GM19395 (cell line): ENCODE measurements at regions not wholly inside any gene's neighbourhood (a gene's known extent, or its start where the extent isn't known, plus 50 kb on each side); places are given as distances from the start of the nearest gene placed in this dataset.

Experiments
- ATAC-seq: cut with Tn5 transposase; IDR thresholded peaks from one replicate; pipeline ENCODE4 v1.9.1; 2021; ENCODE audit warnings: mild to moderate bottlenecking, moderate library complexity; ENCODE audit not compliant: unreplicated experiment

DNA sequence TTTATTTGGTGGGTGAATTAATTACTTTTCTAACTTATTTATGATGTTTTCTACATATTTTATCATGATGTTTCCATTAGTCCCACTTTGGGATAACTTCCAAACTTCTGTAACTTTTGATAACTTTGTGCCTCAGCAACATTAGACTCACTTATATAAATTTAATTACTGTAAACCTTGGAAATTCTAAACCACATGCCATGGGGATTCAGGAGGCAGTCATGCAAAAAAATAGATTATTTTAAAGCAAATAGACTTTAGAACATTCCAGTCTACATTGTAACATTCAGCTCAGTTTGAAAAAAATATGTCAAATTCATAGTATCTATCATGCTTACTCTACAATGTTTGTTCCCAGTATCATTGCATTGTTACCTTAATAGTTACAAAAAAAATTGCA, 728.5 kb upstream of the NRXN1 start:
- ATAC-seq, result no peak

DNA sequence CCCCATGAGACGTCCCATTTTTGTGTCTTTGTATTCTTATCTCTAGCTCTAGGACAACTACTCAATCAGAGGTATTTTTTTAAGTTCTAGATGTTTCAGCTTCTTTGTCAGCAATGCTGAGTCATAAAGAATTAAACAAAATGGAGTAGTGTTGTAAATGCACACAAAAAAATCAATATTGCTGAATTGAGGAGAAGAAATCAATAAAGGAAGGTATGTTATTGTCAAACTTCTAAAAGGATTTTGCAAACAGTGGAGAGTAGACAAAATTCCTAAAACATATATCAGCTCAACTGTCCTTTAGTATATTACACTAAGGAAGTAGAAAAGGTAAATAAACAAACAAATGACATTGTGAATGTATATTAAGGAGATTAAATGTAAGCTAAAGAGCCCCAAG, 726.1 kb upstream of the NRXN1 start:
- ATAC-seq, result no peak

DNA sequence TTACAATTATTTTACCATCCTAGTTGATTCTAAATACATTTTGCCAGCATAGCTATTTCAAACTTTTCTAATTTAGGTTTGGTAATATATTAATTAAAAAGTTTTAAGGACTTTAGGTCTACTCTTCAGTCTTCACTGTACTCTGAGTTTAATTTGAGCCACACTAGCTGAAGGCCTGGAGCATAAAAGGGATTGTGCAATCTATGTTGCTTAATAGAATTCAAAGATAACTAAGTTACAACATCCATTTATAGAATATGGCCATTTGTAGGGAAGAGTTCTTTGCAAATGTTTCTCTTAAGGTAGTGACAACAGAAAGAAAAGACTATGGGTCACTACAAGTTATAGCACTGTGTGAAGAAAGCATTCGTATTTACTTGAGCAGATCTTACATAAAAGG, 702.2 kb upstream of the NRXN1 start:
- no peak for ATAC-seq

DNA sequence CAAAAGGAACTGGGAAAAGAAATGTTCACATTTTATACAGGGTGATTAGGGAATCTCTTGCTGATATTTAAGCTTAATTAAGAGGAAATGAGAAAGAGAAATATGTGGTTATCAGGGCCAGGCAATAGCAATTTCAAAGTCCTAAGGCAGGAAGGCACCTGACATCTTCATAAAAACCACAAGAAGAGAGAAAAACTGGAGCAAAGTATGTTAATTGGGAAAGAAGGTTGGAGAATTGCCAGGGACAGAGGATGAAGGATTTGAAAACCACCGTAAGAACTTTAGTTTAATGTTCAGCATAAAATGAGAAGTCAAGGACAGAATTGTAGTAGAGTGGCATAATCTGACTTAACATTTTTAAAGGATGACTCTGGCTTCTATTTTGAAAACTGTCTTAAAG, 691.8 kb upstream of the NRXN1 start:
- ATAC-seq, result no peak

DNA sequence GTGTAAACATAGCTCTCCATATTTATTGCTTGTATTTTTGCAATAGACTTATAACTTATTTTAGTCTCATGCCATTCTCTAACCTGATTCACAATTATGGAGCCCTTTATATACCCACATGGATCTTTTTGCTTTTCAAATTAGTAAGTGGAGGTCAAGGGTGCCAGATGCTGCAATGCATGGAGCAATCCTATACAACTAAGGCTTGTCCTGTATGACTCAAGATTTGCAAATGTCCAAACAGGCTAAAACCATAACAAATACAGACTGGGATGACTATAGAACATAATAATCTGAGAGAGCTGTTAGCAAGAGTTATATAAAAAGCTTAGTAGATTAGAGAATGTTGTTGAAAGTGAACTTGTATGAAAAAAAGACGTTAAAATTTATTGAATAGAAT, 690.4 kb upstream of the NRXN1 start:
- no peak for ATAC-seq

DNA sequence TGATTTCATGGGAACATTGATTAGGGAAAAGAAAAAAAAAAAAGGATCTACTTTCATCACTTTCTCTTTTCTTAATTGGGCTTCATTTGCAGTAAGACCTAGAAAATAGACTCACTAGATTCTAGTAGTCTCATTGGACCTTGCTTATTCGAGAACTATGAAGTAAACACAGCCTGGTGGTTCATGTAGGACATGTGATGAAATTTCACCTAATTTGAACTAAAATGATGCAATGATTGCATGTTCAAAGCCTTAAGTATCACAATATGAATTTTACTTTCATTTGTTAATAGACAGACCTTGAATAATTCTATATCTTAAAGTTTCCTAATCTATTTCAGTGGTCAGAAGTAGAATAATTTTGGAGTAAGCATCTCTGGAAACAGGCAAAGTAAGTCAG, 688.9 kb upstream of the NRXN1 start:
- no peak for ATAC-seq

DNA sequence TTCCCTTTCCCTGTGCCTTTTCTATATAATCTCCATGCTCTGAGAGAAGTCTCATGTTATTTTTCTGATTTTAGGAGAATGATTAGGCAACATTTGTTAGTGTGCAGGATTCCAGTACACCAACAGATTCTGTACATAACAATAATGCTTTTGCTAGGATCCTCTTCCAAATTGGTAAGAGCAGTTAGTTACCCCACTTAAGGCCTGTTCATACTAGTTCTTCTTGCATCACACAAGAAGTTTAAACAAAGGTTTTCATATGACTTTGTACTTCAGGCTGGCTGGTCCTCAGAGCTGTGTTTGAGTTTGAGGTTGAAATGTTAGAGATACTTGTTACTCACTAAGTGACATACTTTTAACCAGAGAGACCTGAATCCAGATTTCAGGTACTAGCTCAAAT, 686.9 kb upstream of the NRXN1 start:
- ATAC-seq, result no peak

DNA sequence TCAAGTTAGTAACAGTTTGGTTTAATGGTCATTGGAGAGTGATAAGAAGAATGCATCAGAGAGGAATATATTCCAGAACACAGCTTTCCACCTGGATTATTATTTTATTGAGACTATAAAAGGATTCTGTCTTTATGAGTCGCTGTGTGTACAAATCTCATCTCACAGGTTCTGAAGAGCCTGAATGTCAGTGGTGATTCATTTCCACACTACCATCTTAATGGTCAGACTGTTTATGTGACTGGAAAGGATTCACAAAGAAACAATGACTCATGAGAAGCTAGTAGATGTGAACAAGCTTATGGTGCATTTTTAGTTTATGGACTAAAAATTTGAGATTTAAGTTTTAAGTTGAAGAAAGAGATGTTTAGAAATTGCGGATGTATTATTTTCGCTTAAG, 685.4 kb upstream of the NRXN1 start:
- no peak for ATAC-seq

DNA sequence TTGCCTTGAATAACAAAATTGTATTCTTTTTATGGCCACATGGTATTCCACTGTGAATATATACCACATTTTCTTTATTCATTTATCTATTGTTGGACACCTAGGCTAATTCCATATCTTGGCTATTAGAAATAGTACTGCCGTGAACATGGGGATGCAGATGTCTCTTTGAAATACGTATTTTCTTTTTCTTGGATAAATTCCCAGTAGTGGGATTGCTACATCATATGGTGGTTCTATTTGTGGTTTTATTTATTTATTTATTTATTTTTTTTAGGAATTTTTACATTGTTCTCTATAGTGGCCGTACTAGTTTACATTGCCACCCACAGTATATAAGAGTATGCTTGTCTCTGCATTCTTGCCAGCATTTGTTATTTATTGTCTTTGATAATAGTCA, 679.8 kb upstream of the NRXN1 start:
- no peak for ATAC-seq

DNA sequence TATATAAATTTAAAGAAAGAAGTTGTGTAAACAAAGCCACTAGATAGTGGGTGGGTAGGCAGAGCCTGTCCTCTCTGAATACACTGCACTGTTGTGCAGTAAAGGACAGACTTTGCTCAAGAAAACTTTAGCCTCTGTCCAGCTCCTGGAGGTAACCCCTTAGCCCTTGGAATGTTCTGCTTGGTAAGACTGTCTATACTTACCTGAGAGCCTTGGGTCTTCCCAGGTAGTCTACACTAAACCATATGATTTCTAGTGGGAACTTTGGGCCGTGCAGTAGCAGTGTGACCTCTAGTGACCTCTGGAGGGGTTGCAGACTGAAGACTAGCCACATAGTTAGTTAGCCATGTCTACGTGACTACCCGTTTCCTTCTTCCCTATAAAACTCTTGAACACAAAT, 678.3 kb upstream of the NRXN1 start:
- ATAC-seq, result no peak

DNA sequence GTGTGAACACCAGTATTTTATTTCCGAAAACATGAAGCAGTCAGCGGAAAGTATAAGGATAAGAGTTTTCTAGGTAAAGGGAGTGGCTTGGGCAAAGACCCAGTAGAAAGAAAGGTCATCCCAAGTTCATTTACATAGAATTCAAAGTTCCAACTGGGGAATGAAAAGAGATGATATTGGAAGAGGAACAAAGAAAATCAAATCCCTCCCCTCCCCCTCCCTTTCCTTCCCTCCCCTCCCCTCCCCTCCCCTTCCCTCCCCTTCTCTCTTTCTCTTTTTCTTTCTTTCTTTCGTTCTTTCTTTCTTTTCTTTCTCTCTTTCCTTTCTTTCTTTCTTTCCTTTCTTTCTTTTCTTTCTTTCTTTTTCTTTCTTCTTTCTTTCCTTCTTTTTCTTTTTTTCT, 675.7 kb upstream of the NRXN1 start:
- ATAC-seq, result no peak

DNA sequence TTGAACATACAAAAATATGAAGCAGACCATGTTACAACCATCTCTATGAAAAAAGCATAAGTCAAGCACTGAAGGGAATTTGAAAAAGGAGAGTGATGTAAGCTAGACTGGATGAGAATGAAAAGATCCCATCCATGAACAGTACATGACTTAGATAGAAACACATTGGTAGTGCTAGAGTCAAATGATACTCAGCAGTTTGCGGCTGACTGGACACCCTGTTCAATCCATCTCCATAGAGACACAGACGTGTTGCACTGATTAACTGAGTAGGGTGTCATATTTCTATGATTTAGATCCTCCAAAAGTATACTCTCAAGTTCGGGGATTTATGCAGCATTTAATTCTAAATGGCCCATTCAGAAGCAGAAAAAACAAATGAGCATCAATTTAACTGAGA, 674.3 kb upstream of the NRXN1 start:
- ATAC-seq, result no peak

DNA sequence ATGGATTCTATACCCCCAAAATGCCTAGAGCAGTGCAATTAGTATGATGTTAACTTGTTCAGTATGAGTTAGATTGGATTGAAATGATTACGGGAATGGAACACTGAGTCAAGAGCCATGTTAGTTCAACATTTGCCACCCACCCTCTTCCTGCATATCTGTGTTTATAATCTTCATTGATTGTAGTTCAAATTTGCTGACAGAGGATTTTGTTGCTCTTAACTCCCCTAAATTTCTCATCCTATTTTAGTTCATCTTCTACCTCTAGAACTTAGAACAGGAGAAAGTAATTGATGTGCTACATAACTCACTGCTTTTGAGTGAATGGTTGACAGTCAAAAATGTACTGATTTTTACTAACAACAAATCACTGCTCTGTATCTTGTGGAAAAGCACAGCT, 673.5 kb upstream of the NRXN1 start:
- ATAC-seq, result no peak

DNA sequence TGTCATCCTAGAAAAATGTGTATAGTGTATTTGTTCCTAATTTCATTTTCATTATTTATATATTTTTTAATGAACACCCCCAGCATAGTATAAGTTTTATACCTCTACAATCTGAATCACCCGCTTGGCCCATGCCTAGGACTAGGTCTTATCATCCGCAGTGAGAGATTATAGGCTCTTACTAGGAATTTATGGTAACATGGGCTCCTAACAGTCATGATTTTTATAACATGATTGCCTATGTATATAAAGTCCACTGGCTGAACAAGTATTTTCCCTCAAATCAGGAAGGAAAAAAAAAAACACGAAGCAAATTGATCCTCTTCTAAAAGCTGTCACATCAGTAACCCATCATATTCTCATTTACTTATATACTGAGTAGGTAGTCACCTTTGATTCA, 666.1 kb upstream of the NRXN1 start:
- no peak for ATAC-seq

DNA sequence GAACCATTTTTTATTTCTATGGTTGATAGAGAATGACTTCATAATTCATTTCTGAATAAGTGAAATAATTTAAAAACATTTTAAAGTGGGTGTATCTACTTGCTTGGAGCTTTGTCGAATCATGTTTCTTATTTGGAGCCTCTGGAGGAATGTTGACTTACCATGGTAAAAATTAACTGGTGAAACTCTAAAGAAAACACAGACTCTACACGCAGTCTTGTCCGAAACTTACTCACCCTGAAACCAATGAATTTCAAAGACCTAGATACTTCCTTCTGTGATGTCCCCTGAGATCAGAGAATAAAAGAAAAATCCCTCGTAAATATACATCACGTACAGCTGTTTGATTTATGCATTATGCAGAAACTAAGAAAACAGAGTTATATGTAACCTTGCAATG, 665.2 kb upstream of the NRXN1 start:
- ATAC-seq, result no peak

DNA sequence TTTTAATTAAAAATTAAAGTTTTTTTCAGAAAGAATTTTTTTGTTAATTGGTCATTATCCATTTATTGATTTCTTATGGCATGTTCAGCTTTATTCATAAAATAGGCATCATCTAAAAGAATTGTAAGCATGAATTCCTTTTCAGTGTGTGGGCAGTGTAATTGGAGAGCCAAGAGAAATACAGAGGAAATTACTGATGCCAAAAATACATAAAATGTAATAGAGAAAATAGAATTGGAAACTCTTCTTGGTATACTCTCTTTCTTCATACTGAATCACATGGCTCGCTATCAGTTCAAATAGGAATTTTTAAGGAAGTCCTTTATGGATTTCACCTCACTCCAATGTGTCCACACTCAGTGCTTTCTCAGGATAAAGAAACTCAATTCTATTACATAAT, 663.6 kb upstream of the NRXN1 start:
- no peak for ATAC-seq

DNA sequence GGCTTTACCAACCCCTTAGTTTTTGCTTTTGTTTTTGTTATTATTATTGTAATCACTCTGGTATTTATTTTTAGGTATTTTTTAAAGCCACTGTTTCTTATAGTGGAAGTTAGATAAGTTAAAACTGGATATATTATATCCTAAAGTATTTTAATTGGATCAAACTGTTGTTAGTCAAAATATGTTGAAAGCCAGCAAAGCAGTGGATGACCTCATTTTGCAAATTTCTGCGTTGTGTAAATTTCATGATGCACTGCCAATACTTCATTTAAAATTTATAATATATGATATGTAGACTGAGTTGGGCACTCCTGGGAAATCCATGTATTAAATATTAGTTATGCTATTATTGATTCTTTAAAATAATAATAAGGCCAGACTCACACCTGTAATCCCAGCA, 661.7 kb upstream of the NRXN1 start:
- ATAC-seq, result no peak

DNA sequence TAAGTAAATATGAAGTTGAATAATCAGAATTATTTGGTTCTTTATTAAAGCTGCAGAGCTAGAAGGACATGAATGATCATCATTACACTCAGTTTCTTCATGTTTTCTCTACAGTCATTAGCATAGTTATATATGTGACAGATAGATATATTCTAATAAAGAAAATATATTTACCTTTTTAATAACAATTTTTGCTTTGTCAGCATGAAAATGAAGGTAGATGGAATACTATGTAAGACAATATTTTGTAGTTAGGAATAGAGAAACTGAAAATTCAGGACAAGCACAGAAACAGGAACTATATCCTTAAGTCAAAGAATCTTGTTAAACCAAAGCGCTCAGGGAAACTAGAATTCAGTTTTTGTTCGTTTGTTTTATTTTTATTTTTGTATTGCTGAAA, 649.9 kb upstream of the NRXN1 start:
- no peak for ATAC-seq

DNA sequence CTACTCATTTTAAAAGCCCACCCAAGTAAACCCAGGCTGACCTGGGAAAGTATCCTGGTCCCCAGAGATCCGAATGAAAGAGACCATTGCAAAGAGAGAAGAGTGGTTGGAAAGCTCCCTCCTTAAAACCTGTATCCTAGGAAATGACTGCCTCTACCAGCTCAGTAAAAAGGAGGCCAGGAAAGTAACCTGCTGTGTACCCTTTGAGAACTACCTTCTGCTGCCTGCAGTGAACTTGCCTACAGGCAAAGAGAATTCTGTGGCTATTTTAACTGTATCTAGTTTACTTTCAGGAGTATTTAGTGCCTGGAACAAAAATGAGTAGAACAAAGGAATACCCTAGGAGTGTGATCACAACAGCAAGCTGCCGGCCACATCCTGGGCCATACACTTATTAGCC, 641.7 kb upstream of the NRXN1 start:
- no peak for ATAC-seq

DNA sequence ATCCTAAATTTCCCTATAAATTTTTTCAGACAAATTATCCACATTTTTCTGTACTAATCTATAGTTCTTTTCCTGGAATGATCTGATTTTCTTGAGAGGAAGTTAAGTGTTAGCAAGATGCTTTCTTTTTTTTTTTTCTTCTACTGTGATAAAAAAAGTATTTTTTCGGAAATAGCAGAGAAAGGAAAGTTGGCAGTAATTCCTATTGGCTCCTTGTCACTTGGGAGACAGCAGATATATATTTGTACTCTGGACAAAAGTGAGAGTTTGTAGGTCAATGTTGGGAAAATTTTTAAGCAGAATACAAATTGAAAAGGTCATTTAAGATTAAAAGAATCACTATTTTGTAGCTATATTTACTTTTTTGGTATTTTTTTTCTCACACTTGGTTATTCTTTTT, 635.7 kb upstream of the NRXN1 start:
- ATAC-seq, result no peak

DNA sequence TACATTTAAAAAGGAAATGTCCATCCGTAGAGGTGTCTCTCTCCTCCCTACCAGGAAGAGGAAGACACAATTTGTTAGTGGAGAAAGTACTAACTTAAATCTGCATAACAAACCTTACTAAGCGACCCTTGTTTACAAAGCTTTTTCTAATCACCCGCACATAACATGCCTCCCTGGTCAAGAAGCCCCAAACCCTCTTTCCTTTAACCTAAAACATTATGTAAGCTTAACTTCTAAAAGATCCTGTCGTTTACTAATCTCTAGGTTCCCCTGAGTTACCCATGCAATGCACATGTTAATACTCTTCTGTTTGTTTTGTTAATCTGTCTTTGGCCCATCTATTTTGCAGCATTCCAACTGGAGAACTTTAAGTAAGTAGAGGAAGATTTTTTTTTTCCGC, 630.3 kb upstream of the NRXN1 start:
- no peak for ATAC-seq

DNA sequence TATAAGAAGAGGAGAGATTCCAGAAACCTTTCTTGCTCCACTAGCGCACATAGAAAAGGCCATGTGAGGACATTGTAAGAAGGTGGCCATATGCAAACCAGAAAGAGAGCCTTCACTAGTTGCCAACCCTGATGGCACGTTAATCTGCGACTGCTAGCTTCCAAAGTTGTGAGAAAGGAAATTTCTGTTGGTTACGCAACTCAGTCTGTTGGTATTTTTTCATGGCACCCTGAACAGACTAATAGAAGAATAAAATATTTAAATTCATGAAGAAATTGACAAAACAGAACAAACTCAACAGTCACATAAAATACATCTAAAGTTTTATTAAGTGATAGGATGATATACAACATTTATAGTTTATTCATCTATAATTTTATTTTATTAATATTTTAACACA, 625.9 kb upstream of the NRXN1 start:
- ATAC-seq, result no peak

DNA sequence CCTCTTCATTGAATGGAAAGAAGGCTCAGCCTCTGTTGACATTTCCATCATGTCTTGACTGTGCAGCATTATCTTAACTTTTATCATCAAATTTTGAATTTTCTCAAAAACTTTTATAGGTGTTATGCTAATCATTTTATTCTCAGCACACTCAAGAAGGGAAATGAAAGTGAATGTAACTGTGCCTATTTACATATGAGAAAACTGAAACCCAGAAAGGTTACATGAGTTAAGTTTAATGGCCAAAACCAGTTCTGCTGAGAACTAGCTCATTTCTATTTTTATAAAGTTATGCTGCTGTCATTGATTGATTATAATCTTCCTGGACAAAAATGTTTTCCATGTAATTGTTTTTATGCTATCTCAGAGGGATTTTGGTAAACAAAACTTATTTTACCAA, 618.8 kb upstream of the NRXN1 start:
- peak; percentile 84 for ATAC-seq

DNA sequence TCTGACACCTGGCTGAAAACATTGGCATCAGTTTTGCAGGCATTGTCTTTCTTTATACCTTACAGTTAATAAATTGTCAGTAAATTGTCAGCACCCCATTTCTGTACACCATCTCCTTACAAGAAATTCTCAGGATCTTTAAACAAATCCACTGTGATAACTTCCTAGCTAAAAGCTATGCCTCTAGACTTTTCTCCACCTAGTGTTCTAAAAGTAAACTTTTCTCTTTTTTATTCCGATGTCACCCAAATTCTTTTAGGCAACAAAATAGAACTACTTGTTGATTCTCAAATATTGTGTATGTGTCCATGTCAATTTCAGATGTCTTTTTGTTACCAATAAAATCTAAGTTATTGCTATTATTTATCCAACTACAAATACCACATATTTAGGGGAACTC, 617.4 kb upstream of the NRXN1 start:
- no peak for ATAC-seq
